Ishikawa (cell line): ENCODE measurements at regions not wholly inside any gene's neighbourhood (a gene's known extent, or its start where the extent isn't known, plus 50 kb on each side); places are given as distances from the start of the nearest gene placed in this dataset.

Experiments
- CEBPB ChIP-seq: IDR thresholded peaks from 2 replicates; pipeline ENCODE4 v1.6.1; 2012
- CREB1 ChIP-seq: IDR thresholded peaks from 2 replicates; pipeline ENCODE4 v1.6.1; 2012; ENCODE audit warnings: low read depth
- EGR1 ChIP-seq: IDR thresholded peaks from 2 replicates; pipeline ENCODE4 v1.6.1; 2012
- EP300 ChIP-seq: IDR thresholded peaks from 2 replicates; pipeline ENCODE4 v1.6.1; 2012; ENCODE audit warnings: borderline replicate concordance
- FOXM1 ChIP-seq: IDR thresholded peaks from 2 replicates; pipeline ENCODE4 v1.6.1; 2012; ENCODE audit warnings: low read depth, borderline replicate concordance
- NFIC ChIP-seq: IDR thresholded peaks from 2 replicates; pipeline ENCODE4 v1.6.1; 2012
- RAD21 ChIP-seq: IDR thresholded peaks from 2 replicates; pipeline ENCODE4 v1.6.1; 2012; ENCODE audit warnings: low read depth
- TAF1 ChIP-seq: IDR thresholded peaks from 2 replicates; pipeline ENCODE4 v1.6.1; 2012; ENCODE audit warnings: low read depth, mild to moderate bottlenecking
- TCF12 ChIP-seq: IDR thresholded peaks from 2 replicates; pipeline ENCODE4 v1.6.1; 2012; ENCODE audit warnings: low read depth
- TEAD4 ChIP-seq: IDR thresholded peaks from 2 replicates; pipeline ENCODE4 v1.6.1; 2012
- YY1 ChIP-seq: IDR thresholded peaks from 2 replicates; pipeline ENCODE4 v1.6.1; 2012; ENCODE audit warnings: low read depth
- ZBTB7A ChIP-seq: IDR thresholded peaks from 2 replicates; pipeline ENCODE4 v1.6.1; 2012; ENCODE audit warnings: low read depth
- TF ChIP-seq, protein P1 (sequence below): IDR thresholded peaks from 2 replicates; pipeline ENCODE4 v1.6.1; 2012; ENCODE audit warnings: low read depth, mild to moderate bottlenecking
- TF ChIP-seq, protein P2 (sequence below): IDR thresholded peaks from 2 replicates; pipeline ENCODE4 v1.6.1; 2012
- TF ChIP-seq, protein P3 (sequence below): IDR thresholded peaks from 2 replicates; pipeline ENCODE4 v1.6.1; 2012

DNA sequence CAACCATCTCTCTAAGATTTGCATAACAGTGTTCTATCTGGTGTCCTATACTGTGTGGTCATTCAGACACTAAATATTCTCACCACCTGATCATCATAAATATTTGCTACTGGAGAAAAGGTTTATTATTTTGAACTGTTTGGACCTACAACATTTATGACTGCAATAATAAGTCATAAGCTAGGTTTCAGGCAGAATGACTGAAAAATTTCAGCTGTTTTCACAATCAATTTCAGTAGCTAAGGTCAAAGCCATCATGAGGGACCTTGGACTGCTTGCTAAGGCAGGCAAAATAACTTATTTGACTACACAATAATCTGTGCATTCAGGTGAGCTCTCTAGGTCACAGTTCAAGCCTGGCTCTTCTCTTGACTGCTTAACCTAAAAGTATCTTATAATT is 425.5 kb upstream of the CDH2 start:
- TF ChIP-seq EP300 (no peak), RAD21 (no peak), ZBTB7A (no peak), CEBPB (no peak), TEAD4 (no peak), CREB1 (no peak)
- TF ChIP-seq, protein P1, sequence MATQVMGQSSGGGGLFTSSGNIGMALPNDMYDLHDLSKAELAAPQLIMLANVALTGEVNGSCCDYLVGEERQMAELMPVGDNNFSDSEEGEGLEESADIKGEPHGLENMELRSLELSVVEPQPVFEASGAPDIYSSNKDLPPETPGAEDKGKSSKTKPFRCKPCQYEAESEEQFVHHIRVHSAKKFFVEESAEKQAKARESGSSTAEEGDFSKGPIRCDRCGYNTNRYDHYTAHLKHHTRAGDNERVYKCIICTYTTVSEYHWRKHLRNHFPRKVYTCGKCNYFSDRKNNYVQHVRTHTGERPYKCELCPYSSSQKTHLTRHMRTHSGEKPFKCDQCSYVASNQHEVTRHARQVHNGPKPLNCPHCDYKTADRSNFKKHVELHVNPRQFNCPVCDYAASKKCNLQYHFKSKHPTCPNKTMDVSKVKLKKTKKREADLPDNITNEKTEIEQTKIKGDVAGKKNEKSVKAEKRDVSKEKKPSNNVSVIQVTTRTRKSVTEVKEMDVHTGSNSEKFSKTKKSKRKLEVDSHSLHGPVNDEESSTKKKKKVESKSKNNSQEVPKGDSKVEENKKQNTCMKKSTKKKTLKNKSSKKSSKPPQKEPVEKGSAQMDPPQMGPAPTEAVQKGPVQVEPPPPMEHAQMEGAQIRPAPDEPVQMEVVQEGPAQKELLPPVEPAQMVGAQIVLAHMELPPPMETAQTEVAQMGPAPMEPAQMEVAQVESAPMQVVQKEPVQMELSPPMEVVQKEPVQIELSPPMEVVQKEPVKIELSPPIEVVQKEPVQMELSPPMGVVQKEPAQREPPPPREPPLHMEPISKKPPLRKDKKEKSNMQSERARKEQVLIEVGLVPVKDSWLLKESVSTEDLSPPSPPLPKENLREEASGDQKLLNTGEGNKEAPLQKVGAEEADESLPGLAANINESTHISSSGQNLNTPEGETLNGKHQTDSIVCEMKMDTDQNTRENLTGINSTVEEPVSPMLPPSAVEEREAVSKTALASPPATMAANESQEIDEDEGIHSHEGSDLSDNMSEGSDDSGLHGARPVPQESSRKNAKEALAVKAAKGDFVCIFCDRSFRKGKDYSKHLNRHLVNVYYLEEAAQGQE, result no peak
- TF ChIP-seq, protein P2, sequence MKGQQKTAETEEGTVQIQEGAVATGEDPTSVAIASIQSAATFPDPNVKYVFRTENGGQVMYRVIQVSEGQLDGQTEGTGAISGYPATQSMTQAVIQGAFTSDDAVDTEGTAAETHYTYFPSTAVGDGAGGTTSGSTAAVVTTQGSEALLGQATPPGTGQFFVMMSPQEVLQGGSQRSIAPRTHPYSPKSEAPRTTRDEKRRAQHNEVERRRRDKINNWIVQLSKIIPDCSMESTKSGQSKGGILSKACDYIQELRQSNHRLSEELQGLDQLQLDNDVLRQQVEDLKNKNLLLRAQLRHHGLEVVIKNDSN, result no peak

DNA sequence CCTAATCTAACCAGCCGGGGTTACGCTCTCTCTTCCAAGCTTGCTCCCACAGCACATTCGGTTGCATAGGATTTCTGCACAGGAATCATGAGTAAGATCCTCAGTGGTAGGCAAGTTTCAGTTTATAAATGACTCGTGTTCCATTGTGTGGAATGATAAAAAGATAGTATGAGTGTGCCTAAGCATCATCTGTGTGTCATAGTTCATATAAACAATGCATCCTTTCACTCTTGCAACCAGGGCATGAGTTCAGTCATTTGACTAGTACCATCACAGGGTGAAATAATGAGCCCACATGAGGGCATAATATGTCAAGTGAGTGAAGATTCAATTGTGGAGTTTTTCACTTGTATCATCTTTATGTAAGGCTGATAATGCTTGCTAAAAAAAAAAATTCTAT is 417.1 kb upstream of the CDH2 start:
- TF ChIP-seq EGR1 (no peak), TAF1 (no peak), TCF12 (no peak), TEAD4 (no peak), CEBPB (no peak), YY1 (no peak), EP300 (no peak), CREB1 (no peak), ZBTB7A (no peak), FOXM1 (no peak), NFIC (no peak)
- TF ChIP-seq, protein P2, result no peak
- TF ChIP-seq, protein P1, result no peak
- TF ChIP-seq, protein P3, sequence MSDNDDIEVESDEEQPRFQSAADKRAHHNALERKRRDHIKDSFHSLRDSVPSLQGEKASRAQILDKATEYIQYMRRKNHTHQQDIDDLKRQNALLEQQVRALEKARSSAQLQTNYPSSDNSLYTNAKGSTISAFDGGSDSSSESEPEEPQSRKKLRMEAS, result no peak

DNA sequence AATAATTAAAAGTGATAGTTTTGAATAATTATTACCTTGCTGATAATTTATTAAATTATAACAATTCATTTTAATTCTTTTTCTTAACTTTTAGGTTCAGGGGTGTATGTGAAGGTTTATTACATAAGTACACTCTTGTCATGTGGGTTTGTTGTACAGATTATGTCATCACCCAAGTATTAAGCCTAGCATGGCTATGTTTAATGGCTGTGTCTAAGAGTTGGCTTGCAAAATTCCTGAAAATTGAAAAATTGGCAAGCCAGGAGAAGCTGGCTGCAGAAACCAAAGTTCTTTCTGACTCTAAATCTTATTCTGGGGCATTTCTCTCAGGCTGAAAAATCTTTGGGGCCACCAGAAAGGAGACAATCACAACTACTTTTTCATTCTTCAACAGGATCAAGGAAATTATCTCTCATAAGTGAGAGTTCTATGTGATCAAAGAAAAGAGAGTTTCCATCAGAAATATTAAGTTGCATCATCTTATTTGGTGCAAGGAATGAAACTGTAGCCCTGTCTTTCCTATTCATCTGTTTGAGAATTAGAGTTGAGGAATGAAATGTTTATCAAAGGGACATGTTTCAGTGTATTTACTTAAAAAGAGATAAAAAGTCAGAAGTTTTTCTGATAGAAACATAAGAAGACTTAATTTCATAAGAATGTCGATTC is 412.1 kb upstream of the CDH2 start:
- no peak for TF ChIP-seq CEBPB
- TF ChIP-seq CREB1, result no peak

DNA sequence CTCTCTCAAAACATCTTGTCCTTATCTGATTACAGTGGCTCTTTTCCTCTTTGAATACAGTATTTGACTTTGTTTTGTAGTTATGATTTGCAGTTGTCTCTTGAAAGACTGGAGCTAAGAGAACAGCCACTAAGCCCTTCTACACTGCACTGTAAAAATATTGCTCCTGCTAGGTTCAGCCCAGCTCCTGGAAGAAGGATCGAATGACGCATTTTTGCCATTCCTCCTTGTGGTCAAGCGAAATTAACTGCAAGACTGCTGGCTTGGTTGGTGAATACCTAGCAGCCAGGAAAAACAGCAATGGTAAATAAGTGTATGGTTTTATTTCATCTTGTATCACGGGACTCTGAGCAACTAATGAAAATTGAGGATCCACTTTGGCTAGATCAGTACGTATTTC is 407.8 kb upstream of the CDH2 start:
- TF ChIP-seq NFIC (no peak), EP300 (peak; percentile 40; the same call in 1 of the 2 replicates), EGR1 (no peak), RAD21 (peak; percentile 15; the same call in 1 of the 2 replicates), TAF1 (no peak), TCF12 (0 out of 2 replicates have a peak, but pooled peaks have one; percentile 29), CREB1 (no peak), YY1 (no peak), CEBPB (no peak), TEAD4 (peak; percentile 97), ZBTB7A (no peak), FOXM1 (no peak)
- TF ChIP-seq, protein P3, result no peak
- TF ChIP-seq, protein P2, result no peak
- TF ChIP-seq, protein P1, result no peak
